ENCODE measurements at regions not wholly inside any gene's neighbourhood (a gene's known extent, or its start where the extent isn't known, plus 50 kb on each side); places are given as distances from the start of the nearest gene placed in this dataset.

DNA sequence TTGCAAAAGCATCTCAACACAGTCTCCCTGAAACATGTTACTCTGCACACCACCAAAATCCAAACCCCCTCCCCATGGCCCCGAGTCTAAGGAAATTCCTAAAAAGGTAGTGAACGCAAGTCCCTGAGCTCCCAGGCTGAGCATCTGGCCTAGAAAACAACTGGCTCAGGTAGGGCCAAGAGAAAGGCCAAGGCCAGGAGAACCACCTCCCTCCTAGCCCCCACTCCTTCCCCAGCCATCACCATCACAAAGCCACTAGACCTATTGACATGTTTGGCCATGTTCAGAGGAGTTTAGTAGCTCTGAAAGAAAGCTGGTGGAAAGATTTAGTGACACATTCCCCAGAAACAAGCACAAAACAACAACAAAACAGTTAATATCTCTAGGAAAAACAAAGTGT, 220.0 kb upstream of the PSMD7 start:
- no peak overlapping the region for H3K4me3 ChIP-seq
- H3K27ac ChIP-seq: no peak overlapping the region
- H3K36me3 ChIP-seq: no peaks in the 10 kb centered on the region
- no peak for TF ChIP-seq POLR2AphosphoS5 (IDR thresholded peaks at IDR 0.05; ENCODE audit: insufficient read depth in 1 of 2, low read depth in 1 of 2)
- TF ChIP-seq CTCF (IDR thresholded peaks at IDR 0.05): no peak
- TF ChIP-seq POLR2A (IDR thresholded peaks at IDR 0.05): no peak
- DNase-seq (ENCODE audit: extremely low spot score in 2 of 2): no peak
- no peaks in the 10 kb centered on the region for H3K9me3 ChIP-seq
- H3K4me1 ChIP-seq: no peaks in the 10 kb centered on the region
- intact Hi-C loops (cut with DNase I): no loop called here
- H3K27me3 ChIP-seq: no peaks in the 10 kb centered on the region

- Histone ChIP-seq H3K36me3 (no peaks in the 10 kb centered on the region), H3K4me3 (no peak overlapping the region), H3K9me3 (no peaks in the 10 kb centered on the region), H3K4me1 (no peaks in the 10 kb centered on the region), H3K27me3 (no peaks in the 10 kb centered on the region), H3K27ac (no peak overlapping the region)
- intact Hi-C loops (cut with DNase I): no loop called here
- TF ChIP-seq CTCF (IDR thresholded peaks at IDR 0.05) (no peak), POLR2AphosphoS5 (IDR thresholded peaks at IDR 0.05; ENCODE audit: insufficient read depth in 1 of 2, low read depth in 1 of 2) (no peak), POLR2A (IDR thresholded peaks at IDR 0.05) (no peak)
- no peak for DNase-seq (ENCODE audit: extremely low spot score in 2 of 2)
These were observed 221.2 kb upstream of the PSMD7 start for GRCh38 chr16:74075393-74075792.

- DNase-seq (ENCODE audit: extremely low spot score in 2 of 2): no peak
These were observed 223.2 kb upstream of the PSMD7 start for GRCh38 chr16:74073456-74073855.

GRCh38 chr16:74071996-74072535, 224.5 kb upstream of the PSMD7 start:
- Histone ChIP-seq H3K27me3 (no peaks in the 10 kb centered on the region), H3K27ac (no peak overlapping the region), H3K4me3 (no peak overlapping the region), H3K9me3 (no peaks in the 10 kb centered on the region), H3K4me1 (no peaks in the 10 kb centered on the region), H3K36me3 (no peaks in the 10 kb centered on the region)
- intact Hi-C loops (cut with DNase I): no loop called here
- TF ChIP-seq POLR2AphosphoS5 (IDR thresholded peaks at IDR 0.05; ENCODE audit: insufficient read depth in 1 of 2, low read depth in 1 of 2): no peak
- no peak for TF ChIP-seq CTCF (IDR thresholded peaks at IDR 0.05)
- no peak for TF ChIP-seq POLR2A (IDR thresholded peaks at IDR 0.05)
- DNase-seq (ENCODE audit: extremely low spot score in 2 of 2): no peak

More at GRCh38 chr16:74073456-74073855, 223.2 kb upstream of the PSMD7 start:
- no peak overlapping the region for H3K4me3 ChIP-seq
- no peaks in the 10 kb centered on the region for H3K4me1 ChIP-seq
- no peaks in the 10 kb centered on the region for H3K36me3 ChIP-seq
- no peaks in the 10 kb centered on the region for H3K9me3 ChIP-seq
- no peaks in the 10 kb centered on the region for H3K27me3 ChIP-seq
- no peak overlapping the region for H3K27ac ChIP-seq
- TF ChIP-seq POLR2AphosphoS5 (IDR thresholded peaks at IDR 0.05; ENCODE audit: insufficient read depth in 1 of 2, low read depth in 1 of 2) (no peak), POLR2A (IDR thresholded peaks at IDR 0.05) (no peak), CTCF (IDR thresholded peaks at IDR 0.05) (no peak)
- intact Hi-C loops (cut with DNase I): no loop called here

DNA sequence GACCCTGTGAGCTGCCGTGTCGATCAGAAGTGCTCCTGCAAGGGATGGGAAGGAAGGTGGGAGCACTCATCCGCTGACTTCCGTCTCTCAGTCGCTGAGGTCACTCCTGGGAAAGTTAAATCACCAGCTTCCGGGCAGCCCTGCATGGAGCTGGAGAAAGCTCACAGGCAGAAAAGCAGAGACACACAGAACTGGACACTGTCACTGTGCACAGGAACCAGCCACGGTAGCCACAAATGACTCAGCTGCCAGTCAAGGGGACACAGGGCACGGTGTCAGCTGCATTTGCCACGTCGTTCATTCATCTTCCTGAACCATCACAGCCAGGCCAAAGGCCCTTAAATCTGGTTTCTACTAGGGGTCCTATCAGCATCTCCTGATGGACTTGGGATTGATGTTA, 226.4 kb upstream of the PSMD7 start:
- no peaks in the 10 kb centered on the region for H3K36me3 ChIP-seq
- no peak for DNase-seq (ENCODE audit: extremely low spot score in 2 of 2)
- H3K27me3 ChIP-seq: no peaks in the 10 kb centered on the region
- no peak for TF ChIP-seq POLR2AphosphoS5 (IDR thresholded peaks at IDR 0.05; ENCODE audit: insufficient read depth in 1 of 2, low read depth in 1 of 2)
- no peak for TF ChIP-seq CTCF (IDR thresholded peaks at IDR 0.05)
- H3K9me3 ChIP-seq: no peaks in the 10 kb centered on the region
- no peak overlapping the region for H3K27ac ChIP-seq
- no peak overlapping the region for H3K4me3 ChIP-seq
- no peaks in the 10 kb centered on the region for H3K4me1 ChIP-seq
- intact Hi-C loops (cut with DNase I): no loop called here

All from vagina (tissue), 2 donors.